ENCODE measurements at regions not wholly inside any gene's neighbourhood (a gene's known extent, or its start where the extent isn't known, plus 50 kb on each side); places are given as distances from the start of the nearest gene placed in this dataset.

- 0 out of 3 replicates have a peak, but pooled peaks have one; percentile 45 for TF ChIP-seq POU2F2 (IDR thresholded peaks at IDR 0.05; ENCODE audit: borderline replicate concordance, low read depth, low read length)
- 0 out of 2 replicates have a peak, but pooled peaks have one; percentile 9 for TF ChIP-seq RB1 (IDR thresholded peaks at IDR 0.05; ENCODE audit: borderline replicate concordance)
- TF ChIP-seq RAD21 (IDR thresholded peaks at IDR 0.05; ENCODE audit: insufficient read depth, low read depth, low read length) = 0 out of 2 replicates have a peak, but pooled peaks have one; percentile 27
- TF ChIP-seq IKZF2 (IDR thresholded peaks at IDR 0.05) = peak in 1 of 2 experiments; percentile 16; a peak in 3 of 4 replicates
- no peak for TF ChIP-seq NFIC (IDR thresholded peaks at IDR 0.05; ENCODE audit: low read depth, low read length)
- no peak for TF ChIP-seq USF1 (IDR thresholded peaks at IDR 0.05; ENCODE audit: borderline replicate concordance, extremely low read length, insufficient read depth, low read depth, low read length)
- TF ChIP-seq MAX (IDR thresholded peaks at IDR 0.05; ENCODE audit: low read depth, low read length) = no peak
- TF ChIP-seq SKIL (IDR thresholded peaks at IDR 0.05; ENCODE audit: low read depth, poor library complexity, severe bottlenecking) = peak; percentile 10
- TF ChIP-seq PML (IDR thresholded peaks at IDR 0.05; ENCODE audit: low read length) = peak; percentile 68
- TF ChIP-seq CBFB (IDR thresholded peaks at IDR 0.05; ENCODE audit: low read depth) = 0 out of 2 replicates have a peak, but pooled peaks have one; percentile 7
These were observed 234.9 kb upstream of the PLEKHG7 start (continued) for GRCh38 chr12:92467886-92468285.

Measured in GM12878 (cell line).